ENCODE measurements at regions not wholly inside any gene's neighbourhood (a gene's known extent, or its start where the extent isn't known, plus 50 kb on each side); places are given as distances from the start of the nearest gene placed in this dataset.

DNA sequence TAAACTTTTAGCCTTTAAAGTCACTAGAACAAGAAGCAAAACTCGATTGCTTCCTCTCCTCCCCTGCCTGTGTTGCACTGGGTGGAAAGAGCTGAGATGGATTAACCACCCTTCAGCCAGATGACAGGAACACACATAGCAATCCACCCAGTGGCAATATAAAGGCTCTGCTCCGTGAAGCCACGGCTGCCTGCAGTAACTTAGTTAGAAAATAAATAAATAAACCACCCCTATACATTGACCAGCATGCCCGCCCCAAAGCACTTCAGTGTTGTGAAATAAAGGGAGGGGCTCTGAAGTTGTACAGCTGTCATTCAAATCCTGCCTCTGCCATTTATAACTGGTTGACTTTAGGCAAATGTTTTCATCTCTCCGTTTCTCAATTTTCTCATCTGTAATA, 217.1 kb upstream of the LDB2 start:
- DNase-seq (ENCODE audit: low read depth in 2 of 2): no peak

DNA sequence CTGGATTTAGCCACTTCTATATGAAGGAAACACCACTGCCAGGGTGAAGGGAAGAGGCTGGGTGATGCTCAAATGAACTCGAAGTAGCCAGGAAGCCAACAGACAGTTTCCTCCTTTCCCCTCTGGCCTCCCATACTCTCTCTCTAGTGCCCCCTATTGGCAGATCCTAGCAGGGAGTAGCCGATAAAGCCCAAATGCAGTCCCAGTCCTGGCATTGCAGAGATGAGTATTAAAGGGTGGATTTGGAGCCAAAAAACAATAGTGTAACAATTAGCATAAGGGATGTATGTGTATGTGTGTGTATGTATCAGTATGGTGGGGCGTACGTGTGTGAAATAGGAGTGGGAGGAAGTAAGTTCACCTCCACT, 213.8 kb upstream of the LDB2 start:
- no peak for DNase-seq (ENCODE audit: low read depth in 2 of 2)

DNA sequence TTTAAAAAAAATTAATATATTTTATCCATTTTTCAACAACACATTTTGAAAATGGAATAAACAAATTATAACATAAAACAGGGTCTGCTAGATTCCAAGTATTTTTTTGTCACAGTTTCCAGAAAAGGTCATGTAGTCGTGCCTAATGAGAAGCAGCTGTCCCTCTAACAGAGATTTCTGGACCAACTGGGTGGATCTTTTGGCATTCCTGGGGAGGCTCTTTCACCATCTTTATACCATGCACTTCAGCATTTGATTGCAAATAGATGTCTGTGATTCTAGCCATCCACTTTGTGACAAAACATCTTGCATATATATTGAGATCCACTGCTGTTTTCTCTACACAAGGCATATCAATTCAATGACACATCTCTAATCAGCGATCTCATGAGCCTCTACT, 210.7 kb upstream of the LDB2 start:
- no peak for DNase-seq (ENCODE audit: low read depth in 2 of 2)

DNA sequence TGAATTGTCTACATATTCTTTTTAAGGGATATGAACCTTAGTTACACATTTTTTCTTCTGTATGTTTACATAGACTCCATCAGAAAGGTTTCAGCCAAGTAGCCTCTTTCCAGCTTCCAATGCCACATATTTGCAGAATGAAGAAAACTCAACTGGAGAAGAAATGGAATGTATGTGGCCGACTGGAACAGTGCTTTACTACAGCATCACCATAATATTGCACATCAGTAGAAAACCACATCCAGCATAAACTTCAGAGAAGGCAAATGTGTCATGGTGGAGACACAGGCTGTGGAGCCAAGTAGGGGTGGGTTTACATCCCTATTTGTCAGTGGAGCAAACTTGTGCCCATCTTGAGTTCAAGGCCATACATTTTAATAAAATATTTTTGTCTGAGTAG, 204.8 kb upstream of the LDB2 start:
- no peak for DNase-seq (ENCODE audit: low read depth in 2 of 2)

DNA sequence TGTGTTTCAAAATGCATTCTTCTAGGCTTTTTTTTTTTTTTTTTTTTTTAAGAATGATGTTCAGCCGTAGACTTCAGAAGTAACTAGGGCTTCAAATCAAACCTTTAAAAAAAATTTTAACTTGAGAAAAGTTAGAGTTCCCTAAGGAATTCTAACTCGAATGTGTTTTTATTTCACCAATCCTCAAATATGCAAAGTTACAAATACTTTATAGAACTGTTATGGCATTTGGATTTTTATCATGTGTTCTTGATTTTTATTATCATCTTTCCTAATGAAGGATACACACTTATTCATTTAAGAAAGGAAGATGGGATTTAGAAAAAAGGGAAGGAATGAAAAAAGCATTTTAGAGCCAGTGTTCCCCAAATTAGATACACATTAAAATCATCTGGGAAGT, 200.6 kb upstream of the LDB2 start:
- DNase-seq (ENCODE audit: low read depth in 2 of 2): no peak

DNA sequence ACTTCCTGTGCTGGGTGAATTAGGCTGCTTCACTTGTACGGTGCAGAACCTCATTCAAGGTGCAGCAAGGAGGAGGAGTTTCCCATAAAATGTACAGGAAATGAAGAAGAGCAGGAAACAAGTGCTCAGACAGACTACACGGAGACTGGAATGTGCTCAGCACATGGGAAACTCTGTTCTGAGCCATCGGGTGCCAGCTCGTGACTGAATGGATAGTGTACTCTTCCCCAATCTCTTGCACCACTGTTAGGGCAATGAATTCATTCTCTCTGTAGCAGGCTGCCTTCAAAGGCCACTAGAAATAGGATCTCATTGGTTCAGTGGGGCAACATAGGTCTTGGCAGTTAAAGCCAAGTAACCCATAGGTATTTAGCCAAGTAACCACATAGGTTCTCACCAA, 200.0 kb upstream of the LDB2 start:
- no peak for DNase-seq (ENCODE audit: low read depth in 2 of 2)

DNA sequence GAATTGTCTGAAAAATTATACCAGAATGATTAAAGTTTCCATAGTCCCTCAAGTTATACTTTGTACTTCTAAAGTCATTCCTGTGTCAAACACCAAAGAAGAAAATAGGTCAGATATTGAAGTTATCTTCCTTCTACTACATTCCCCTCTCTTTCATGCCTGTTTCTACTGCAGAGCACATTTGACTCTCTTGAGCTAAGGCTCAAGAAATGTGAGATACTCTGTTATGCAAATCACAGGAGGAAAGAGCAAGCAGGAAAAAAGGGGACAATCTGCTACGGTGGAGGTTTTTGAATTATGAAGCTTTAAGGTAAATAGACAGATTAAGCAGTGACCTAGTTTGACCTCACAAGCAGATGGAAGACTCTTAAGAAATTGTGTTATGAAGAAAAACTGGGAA, 198.9 kb upstream of the LDB2 start:
- no peak for DNase-seq (ENCODE audit: low read depth in 2 of 2)

DNA sequence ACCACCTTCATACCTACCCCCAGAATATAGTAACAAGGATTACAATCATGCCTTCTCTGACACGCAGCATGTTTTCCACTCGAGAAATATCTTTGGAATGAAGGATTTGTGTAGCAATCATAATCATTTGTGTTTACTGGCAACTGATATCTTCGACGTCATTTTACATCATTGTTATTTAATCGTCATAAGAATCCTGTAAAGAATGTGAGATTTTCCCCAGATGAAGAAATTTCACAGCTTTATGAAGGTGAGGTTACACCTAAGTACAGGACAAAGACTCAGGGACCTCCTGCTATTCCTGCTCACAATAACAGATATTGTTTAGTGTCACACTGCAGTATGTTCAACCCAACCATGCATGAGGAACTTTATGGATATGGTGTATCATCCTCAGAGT, 198.2 kb upstream of the LDB2 start:
- no peak for DNase-seq (ENCODE audit: low read depth in 2 of 2)

DNA sequence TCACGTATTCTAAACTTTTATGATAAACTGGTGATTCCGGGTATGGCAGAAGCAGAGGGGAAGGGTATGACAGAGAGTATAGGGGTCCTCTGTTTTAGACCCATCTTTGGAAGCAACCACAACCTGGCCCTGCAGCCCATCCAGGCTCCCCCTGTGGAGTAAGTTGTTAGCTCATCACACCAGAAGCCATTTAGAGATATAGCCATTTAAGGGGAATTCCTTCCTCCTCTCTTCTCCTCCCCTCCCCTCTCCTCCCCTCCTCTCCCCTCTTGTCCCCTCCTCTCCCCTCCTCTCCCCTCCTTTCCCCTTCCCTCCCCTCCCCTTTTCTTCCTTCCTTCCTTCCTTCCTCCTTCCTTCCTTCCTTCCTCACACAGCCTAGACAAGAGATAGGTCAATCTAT, 197.3 kb upstream of the LDB2 start:
- DNase-seq (ENCODE audit: low read depth in 2 of 2): no peak

DNA sequence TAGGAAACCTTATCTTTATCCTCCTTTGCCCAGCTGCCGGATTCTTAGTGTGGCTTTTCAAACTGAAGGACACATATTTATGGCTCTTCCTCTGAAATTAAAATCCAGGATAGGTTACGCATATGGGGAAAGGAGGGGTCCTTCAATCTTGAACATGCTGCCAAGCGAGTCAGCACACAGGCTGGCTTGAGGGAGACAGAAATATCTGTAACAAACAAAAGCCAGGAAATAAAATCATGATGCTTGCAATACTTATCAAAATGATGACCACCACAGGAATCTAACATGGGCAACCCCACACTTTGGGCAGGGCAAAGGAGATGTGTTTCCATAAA, 196.4 kb upstream of the LDB2 start:
- DNase-seq (ENCODE audit: low read depth in 2 of 2): no peak

DNA sequence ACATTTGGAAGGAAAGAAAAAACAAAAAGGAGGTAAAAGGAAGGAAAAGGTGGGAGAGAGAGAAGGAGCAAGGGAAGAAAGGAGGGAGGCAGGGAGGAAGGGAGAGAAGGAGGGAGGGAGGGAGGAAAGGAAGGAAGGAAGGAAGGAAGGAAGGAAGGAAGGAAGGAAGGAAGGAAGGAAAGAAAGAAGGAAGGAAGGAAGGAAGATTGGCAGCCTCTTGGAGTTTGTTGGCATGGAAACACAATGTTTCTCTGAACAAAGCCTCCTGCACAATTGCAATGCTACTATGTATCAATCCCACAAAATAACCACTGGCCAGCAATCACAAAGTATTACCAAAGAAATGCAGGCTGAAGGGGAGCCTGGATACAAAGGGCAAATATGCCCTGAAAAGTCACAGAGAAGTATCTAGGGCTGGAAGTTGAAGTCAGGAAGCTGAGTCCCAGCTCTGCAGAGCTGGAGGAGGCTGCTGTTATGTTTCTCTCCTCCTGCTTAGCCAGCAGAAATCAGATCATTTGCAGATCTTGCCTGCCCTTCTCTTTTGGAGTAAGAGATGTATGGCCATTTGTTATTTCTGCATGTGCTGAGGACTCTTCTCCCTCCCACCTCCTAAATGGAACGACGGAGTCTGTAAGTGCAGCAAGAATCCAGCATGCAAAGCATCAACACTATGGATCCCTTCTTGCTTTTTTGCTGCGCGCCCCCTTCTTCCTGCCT, 195.9 kb upstream of the LDB2 start:
- no peak for DNase-seq (ENCODE audit: low read depth in 2 of 2)

DNA sequence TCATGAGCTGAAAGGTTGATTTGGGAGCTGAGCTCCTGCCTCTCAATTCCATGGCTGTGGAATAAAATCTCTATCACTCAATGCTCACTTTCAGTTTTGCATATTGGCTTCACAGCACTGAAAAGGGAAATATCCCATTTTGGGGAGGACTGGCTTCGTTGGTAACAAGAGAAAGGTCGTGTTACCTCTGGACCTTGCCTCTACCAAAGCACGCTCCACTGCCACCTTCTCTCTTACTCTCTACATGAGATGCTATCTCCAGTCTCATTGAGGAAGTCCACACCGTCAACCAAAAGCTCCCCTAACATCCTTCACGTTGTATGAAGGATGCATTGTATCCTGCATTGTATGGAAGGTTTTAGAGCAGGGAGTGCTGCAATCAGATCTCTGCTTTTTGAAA, 195.0 kb upstream of the LDB2 start:
- no peak for DNase-seq (ENCODE audit: low read depth in 2 of 2)

DNA sequence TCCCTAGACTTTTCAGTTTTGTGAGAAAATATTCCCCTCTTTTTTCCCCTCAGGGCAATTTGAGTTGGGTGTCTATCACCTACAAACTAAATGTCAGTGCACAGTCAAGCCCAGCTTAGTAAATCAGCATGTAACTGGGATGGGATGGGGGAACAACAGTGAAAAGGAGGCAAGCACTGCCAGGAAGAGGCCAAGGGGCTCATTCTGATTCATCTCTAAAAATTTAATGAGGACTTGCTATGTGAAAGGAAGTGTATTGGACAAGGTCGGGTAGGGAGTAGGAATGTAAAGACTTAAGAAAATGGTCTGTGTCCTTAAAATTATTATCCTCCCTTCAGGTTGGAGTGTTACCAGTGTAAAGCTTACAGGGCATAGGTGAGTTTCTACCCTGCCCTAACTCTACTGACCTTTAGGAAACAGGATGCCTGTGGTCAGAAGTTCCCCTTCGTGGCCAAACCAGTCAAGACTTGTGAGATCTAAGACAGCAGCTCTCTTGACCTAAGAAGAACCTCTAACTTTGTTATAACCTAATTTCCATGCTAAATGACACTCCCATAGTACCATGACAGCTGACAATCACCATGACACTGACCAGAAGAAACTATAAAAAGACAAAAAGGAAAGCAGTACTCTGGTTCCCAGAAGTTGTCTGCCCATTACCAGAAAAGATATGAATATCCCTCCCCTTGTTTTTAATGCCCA, 194.4 kb upstream of the LDB2 start:
- DNase-seq (ENCODE audit: low read depth in 2 of 2): no peak

DNA sequence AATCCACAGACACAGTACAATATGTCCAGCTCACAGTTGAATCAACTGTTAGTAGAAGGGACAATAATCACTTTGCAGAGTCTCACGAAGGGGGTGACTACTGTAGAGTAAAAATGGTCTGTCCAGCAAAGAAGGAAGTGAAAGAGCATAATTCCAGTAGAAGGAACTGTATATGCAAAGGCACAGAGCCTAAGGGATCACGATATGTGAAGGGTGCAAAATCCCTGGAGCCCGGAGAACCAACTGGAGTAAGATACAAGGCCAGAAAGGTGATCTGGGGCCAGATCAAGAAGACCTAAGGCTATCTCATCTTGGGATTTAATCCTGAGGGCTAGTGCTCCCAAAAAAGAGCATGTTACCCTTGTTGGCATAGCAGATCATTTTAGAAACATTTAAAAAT, 192.7 kb upstream of the LDB2 start:
- DNase-seq (ENCODE audit: low read depth in 2 of 2): no peak

DNA sequence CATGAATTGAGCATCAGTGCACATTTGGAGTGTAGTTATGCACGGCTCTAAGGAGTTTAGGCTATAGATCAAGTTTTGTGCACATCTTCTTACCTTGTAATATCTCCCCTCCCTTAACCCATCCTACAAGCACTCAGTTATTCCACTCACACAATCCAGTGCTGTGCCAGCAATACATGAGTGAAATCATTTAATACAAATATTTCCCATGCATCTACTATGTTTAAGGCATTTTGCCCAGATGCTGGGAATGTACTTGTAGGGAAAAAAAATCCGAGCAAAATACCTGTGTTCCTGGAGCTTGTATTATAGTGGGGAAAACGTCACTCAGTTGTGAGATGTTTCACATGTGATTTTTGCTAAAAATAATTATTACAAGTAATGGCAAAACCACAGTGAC, 191.6 kb upstream of the LDB2 start:
- no peak for DNase-seq (ENCODE audit: low read depth in 2 of 2)

DNA sequence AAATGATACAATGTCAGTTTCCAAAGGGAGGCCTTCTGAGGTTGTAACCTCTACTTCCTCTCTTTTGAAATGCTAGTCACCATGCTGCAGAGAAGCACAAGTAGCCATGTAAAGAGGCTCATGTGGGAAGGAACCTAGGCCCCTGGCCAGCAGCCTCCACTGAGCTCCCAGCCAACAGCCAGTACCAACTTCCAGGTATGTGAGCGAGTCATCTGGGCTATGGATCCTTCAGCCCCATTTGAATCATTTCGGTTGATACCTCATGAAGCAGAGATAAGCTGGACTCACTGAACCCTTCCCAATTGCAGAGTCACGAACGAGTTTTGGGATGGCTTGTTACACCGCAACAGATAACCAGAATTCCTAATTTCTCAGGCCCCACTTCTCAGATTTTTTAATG, 187.0 kb upstream of the LDB2 start:
- no peak for DNase-seq (ENCODE audit: low read depth in 2 of 2)

DNA sequence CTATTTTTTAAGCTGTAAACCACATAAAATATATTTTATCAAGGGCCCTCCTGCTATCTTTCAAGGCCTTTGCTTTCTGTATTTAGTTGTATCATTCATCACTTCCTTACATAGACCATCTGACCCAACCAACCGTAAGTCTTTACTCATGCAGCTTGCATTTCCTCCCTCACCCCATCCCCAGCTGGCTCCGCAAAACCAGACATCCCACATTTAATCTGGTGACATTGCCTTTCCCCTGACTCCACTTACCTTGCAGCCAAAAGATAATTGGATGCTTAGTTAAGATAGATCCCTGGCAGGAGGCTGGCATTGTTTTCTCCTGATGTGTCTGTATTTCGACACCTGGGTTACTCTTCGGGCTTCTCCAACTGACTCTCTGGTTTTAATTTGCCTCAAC, 183.7 kb upstream of the LDB2 start:
- no peak for DNase-seq (ENCODE audit: low read depth in 2 of 2)

DNA sequence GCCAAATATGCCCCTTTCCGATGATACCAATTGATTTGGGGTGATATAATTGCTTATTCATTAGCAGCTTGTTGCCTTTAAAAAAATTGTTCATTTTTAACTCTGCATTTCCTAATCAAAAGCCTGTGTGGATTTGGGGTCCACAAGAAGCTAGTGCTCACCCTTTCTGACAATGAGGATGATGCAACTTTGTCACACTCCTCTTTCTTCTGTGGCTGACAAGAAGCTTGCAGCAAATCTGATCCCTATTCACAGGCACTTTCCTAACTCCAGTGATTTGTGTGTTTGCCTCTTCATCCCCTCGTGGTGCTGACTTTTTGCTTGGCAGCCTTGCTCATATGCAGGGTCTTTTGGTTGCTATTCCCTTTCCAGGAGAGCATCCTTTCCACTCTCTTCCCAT, 182.7 kb upstream of the LDB2 start:
- DNase-seq (ENCODE audit: low read depth in 2 of 2): no peak

DNA sequence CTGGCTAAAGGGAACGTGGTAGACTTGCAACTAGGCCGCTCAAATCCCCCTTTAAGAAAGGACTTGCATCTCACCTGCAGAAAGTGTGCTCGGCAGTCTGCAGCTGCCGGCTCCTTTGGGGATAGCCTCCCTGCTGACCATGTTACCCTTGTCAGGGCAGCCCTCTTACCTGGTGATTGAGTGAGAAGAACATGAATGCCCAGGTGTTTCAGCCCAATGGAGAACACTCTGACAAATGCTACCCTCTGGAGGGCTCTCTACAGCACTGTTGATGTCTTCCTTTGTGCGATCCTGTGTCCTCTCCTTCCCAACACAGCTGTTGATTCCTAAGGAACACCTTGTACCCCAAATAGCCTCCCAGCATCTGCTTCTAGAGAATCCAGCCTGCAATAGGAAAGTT, 178.7 kb upstream of the LDB2 start:
- DNase-seq (ENCODE audit: low read depth in 2 of 2): no peak

DNA sequence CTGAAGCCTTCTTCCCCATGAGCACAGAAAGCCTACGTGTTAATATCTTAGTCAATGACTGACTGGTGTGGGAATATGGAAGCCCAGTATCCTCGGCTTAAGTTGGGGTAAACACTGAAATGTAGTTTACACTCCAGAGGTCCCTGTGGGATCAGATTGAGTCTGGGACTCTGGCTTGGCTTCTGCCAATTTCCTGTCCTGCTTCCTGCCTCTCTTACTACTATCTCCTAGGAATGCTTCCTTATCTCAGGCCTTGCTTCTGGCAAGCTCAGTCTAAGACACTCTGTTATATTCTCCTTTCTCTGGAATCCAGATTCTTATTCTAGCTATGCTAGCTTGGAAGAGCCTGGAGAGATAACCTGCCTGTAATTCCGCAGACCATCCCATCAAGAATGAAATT, 174.0 kb upstream of the LDB2 start:
- DNase-seq (ENCODE audit: low read depth in 2 of 2): no peak

DNA sequence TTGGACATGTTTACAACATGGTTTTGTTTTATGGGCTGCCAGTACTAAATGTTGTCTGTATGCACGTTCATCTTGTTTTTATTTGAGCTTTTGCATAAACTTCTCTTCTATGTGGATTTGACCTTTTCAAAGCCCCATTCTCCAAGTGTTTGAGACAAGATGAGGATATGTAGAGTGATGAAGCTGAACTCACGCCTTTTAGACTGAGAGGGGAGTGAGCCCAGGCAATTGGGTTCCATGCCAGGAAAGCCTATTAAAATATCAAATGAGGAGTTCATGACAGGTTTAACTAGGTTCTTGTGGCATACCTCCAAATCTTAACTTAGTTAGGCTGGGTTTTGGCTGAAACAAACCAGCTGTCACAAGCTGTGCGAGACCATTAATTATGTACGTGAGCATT, 170.4 kb upstream of the LDB2 start:
- no peak for DNase-seq (ENCODE audit: low read depth in 2 of 2)

DNA sequence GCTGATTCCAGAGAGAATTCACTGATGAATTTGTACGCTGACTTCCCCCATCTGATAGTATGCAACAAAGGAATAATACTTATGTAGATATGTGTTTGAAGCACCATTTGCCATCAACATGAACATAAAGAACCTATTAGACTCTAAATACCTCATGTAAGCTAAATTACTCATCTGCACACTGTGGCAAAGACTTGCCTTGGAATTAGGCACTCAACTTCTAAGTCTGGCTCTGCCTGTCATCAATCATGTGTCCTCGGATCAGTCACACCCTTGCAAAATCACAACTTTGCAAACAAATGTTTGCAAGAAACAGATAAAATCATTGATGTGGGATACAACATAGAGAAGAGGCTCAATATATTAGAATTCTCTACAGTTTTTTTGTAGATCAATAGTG, 169.9 kb upstream of the LDB2 start:
- no peak for DNase-seq (ENCODE audit: low read depth in 2 of 2)

DNA sequence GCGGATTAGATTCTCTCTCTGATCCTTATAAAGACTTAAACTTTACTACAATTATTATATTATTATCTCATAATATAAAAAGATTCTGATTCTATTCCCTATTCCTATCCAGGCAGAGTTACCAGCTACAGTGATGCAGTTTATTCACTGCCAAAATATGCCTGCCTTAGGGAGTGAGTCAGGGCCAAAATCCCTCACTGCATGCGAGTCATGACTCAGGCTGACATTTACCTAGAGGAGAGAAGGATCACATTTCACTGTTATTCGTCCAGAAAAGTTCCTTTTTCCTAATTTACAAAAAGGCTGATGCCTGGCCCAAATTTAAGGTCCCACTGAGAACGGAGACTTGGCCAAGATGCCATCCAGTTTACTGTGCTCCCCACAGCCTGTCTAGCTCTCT, 168.5 kb upstream of the LDB2 start:
- DNase-seq (ENCODE audit: low read depth in 2 of 2): no peak

DNA sequence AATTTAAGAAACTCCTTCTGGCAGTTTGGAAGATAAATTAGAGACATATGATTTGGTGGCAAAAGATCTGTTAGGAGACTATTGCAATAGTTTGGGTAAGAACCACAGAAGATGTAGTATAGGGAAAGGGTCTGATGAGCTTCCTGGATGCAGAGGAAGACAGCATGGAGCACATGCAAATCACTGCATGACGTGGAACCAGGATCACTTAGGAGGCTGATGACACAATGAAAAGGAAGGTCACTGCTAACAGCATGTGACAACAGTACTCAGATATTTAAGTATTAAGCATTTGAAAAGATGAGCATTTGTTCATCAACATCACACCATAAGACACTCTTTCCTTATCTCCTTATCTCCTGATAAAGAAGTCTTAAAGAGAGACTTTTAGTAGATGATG, 167.8 kb upstream of the LDB2 start:
- DNase-seq (ENCODE audit: low read depth in 2 of 2): no peak
